ENCODE measurements at regions not wholly inside any gene's neighbourhood (a gene's known extent, or its start where the extent isn't known, plus 50 kb on each side); places are given as distances from the start of the nearest gene placed in this dataset.

DNA sequence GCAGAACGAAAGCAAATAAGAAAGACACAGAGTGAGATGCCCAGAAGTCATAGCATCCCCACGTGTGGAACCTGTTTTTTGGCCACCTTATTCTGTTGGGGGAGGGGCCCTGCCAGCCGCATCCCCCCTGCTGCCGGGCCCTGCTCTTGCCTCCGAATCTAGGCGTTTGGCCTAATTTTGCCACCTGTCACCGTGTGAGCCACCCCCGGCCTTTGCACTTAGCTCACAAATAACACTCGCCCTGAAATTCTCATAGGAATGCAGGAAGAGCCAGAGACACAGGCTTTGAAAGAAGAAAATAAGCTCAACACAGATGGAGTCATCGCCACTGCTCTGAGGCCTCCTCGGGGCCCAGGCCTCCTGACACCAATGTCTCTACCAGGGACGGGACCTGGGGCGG is 522.6 kb upstream of the SALL3 start:
- ChIA-PET POLR2A (no interaction called here), CTCF (no interaction called here)
- ATAC-seq, result no peak
- Mint-ChIP-seq H3K27ac (no peak overlapping the region), H3K9me3 (ENCODE audit: low read depth) (peaks cover 2% of the 10 kb centered on the region), H3K4me1 (no peaks in the 10 kb centered on the region), H3K4me3 (no peak overlapping the region), H3K27me3 (no peaks in the 10 kb centered on the region), H3K36me3 (ENCODE audit: low read depth) (no peaks in the 10 kb centered on the region)
- DNase-seq, result no peak
- intact Hi-C loops (cut with DNase I, micrococcal nuclease), result no loop called here

DNA sequence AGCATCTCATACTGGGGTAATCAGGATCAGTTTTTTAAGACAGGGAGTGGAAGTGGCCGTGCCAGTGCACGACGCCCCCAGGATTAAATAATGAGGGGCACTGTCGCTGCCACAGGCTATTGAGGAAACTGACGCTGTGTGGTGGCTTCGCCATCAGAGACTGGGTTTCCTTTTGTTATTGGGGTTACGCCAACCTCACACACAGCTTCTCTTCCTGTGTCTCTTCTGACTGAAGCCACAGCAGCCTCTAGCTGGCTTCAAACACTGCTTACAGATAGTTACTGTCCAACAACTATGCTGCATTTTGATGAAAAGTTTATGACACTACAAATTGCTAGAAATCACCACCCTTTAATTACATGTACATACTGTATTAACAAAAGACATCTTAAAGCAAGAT is 521.9 kb upstream of the SALL3 start:
- H3K9me3 Mint-ChIP-seq (ENCODE audit: low read depth), result peaks cover 2% of the 10 kb centered on the region
- no peaks in the 10 kb centered on the region for H3K27me3 Mint-ChIP-seq
- H3K27ac Mint-ChIP-seq, result no peak overlapping the region
- ATAC-seq (no peak), DNase-seq (no peak)
- no peak overlapping the region for H3K4me3 Mint-ChIP-seq
- POLR2A ChIA-PET, result no interaction called here
- intact Hi-C loops (cut with DNase I, micrococcal nuclease), result no loop called here
- CTCF ChIA-PET, result no interaction called here
- no peaks in the 10 kb centered on the region for H3K36me3 Mint-ChIP-seq (ENCODE audit: low read depth)
- H3K4me1 Mint-ChIP-seq, result no peaks in the 10 kb centered on the region

DNA sequence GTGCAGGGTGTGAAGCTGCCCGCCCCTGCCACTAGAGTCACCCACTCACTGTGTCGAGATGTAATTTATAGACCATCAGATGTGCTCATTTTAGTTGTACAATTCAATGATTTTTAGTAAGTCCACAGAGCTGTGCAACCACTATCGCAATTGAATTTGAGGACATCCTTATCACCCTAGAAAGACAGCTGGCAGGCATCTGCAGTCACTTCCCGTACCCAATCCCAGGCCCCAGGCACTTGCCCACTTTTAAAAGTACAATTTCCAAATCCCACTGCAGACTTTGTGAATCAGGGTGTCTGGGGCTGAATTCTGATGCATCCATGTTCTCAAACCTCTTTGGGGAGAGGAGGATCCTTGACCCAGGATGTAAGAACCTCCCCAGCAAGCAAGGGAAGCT is 521.3 kb upstream of the SALL3 start:
- ATAC-seq (no peak), DNase-seq (no peak)
- ChIA-PET CTCF (no interaction called here), POLR2A (no interaction called here)
- Mint-ChIP-seq H3K4me1 (no peaks in the 10 kb centered on the region), H3K9me3 (ENCODE audit: low read depth) (peaks cover 2% of the 10 kb centered on the region), H3K27ac (no peak overlapping the region), H3K36me3 (ENCODE audit: low read depth) (no peaks in the 10 kb centered on the region), H3K27me3 (no peaks in the 10 kb centered on the region), H3K4me3 (no peak overlapping the region)
- intact Hi-C loops (cut with DNase I, micrococcal nuclease), result no loop called here

DNA sequence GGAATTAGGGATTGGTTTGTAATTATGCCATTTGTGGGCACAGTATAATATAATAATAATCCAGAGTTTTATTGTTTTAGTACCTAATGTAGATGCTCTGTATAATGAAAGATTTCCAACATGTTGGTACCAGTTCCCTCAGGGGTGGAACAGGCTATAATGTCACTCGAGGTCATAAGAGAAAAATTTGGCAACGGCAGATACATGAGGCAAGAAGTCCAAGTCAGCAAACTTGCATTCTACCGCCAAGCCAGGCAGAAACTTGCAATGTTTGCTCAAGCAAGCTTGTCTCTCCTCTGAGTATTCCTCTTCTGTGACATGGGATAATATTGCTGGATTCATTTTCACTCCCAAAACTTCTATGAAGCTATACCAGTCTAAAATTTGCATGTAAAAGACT is 520.0 kb upstream of the SALL3 start:
- DNase-seq, result no peak
- Mint-ChIP-seq H3K27me3 (no peaks in the 10 kb centered on the region), H3K36me3 (ENCODE audit: low read depth) (no peaks in the 10 kb centered on the region), H3K9me3 (ENCODE audit: low read depth) (peaks cover 12% of the 10 kb centered on the region), H3K27ac (no peak overlapping the region), H3K4me1 (no peaks in the 10 kb centered on the region), H3K4me3 (no peak overlapping the region)
- no peak for ATAC-seq
- POLR2A ChIA-PET, result no interaction called here
- CTCF ChIA-PET, result no interaction called here
- intact Hi-C loops (cut with DNase I, micrococcal nuclease), result no loop called here

DNA sequence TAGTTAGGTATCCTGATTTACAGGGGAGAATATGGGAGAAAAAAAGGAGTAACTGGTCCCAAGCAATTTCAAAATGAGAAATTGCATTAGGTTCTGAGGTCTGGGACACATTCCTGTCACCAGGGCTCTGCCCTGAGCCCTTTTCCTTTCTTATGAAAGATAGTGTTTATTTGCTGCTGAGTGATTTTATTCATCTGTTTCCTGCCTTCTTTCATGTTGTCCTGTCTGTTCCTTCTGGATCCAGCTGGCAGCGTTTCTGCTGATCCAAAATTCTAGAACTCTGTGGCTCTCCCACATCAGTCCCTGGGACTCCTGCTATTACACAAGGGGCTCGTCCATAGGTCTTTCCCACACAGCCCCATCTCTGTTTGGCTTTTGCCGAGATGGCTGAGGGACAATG is 519.1 kb upstream of the SALL3 start:
- H3K27me3 Mint-ChIP-seq, result no peaks in the 10 kb centered on the region
- H3K4me1 Mint-ChIP-seq, result no peaks in the 10 kb centered on the region
- POLR2A ChIA-PET, result no interaction called here
- H3K9me3 Mint-ChIP-seq (ENCODE audit: low read depth), result peaks cover 17% of the 10 kb centered on the region
- H3K36me3 Mint-ChIP-seq (ENCODE audit: low read depth), result no peaks in the 10 kb centered on the region
- H3K4me3 Mint-ChIP-seq, result no peak overlapping the region
- intact Hi-C loops (cut with DNase I, micrococcal nuclease), result no loop called here
- ATAC-seq (no peak), DNase-seq (no peak)
- no peak overlapping the region for H3K27ac Mint-ChIP-seq
- CTCF ChIA-PET, result no interaction called here

DNA sequence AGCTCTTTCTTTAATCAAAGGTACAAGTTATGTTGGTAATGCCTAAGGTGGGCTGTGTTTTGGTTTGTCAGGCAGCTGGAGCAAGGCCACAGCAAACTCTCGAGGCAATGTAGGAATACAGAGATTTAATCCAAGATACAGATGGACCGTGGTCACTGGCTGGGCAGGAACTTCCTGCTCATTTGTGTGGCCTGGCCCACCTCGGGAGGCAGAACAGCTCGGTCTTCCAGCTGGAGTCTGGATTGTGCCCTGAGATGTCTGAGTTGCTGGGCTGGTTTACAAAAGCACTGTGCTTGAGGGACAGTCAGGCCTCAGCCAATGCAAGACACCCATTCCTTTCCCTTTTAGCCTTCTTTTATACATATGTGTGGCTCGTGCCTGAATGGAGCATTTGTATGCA is 506.1 kb upstream of the SALL3 start:
- H3K4me1 Mint-ChIP-seq, result no peaks in the 10 kb centered on the region
- H3K9me3 Mint-ChIP-seq (ENCODE audit: low read depth), result peaks cover 3% of the 10 kb centered on the region
- CTCF ChIA-PET, result no interaction called here

DNA sequence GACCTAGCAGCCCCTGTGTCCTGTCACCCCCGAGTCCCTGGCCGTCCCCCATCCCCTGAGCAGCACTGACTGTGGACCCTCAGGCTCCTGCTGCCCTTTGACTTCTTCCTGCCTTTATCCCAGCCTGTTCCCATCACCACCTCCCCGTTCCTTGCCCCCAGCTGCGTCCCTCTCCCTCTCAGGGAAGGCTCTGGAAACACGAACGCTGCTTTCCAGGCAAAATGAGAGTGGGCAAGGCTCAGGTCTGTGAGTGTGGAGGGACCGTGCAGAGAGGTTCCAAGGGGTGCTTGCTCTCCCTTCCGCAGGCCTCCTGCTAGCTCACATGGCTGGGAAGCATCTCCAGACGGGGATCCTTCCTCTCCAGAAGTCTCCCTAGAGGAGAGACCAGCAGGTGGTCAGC is 501.8 kb upstream of the SALL3 start:
- DNase-seq, result no peak
- no peaks in the 10 kb centered on the region for H3K36me3 Mint-ChIP-seq (ENCODE audit: low read depth)
- ATAC-seq, result no peak
- intact Hi-C loops (cut with DNase I, micrococcal nuclease), result no loop called here
- CTCF ChIA-PET, result no interaction called here
- no peak overlapping the region for H3K27ac Mint-ChIP-seq
- POLR2A ChIA-PET, result no interaction called here
- H3K4me1 Mint-ChIP-seq, result no peaks in the 10 kb centered on the region
- H3K9me3 Mint-ChIP-seq (ENCODE audit: low read depth), result no peaks in the 10 kb centered on the region
- peaks cover 2% of the 10 kb centered on the region for H3K27me3 Mint-ChIP-seq
- H3K4me3 Mint-ChIP-seq, result no peak overlapping the region

More for the DNA sequence above, 506.1 kb upstream of the SALL3 start:
- DNase-seq, result no peak
- POLR2A ChIA-PET, result no interaction called here
- Mint-ChIP-seq H3K27ac (no peak overlapping the region), H3K27me3 (peaks cover 5% of the 10 kb centered on the region), H3K4me3 (no peak overlapping the region), H3K36me3 (ENCODE audit: low read depth) (no peaks in the 10 kb centered on the region)
- intact Hi-C loops (cut with DNase I, micrococcal nuclease), result no loop called here
- no peak for ATAC-seq

DNA sequence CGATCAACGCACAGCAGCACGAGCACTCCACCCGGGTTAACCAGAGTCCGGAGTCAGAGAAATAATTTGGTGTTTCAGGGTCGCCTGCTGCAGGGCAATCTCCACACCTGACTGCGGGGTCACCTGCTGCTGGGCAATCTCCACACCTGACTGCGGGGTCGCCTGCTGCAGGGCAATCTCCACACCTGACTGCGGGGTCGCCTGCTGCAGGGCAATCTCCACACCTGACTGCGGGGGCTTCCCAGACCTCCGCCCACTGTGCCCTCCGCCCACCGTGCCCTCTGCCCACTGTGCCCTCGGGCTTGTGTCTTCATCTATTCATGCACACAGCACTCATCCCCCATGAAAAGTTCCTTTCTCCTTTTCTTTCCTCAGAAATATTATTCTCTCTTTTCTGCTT is 500.2 kb upstream of the SALL3 start:
- H3K4me3 Mint-ChIP-seq, result no peak overlapping the region
- ChIA-PET CTCF (no interaction called here), POLR2A (no interaction called here)
- H3K9me3 Mint-ChIP-seq (ENCODE audit: low read depth), result no peaks in the 10 kb centered on the region
- H3K27ac Mint-ChIP-seq, result no peak overlapping the region
- DNase-seq (no peak), ATAC-seq (no peak)
- H3K36me3 Mint-ChIP-seq (ENCODE audit: low read depth), result no peaks in the 10 kb centered on the region
- intact Hi-C loops (cut with DNase I, micrococcal nuclease), result no loop called here
- H3K27me3 Mint-ChIP-seq, result peaks cover 2% of the 10 kb centered on the region
- no peaks in the 10 kb centered on the region for H3K4me1 Mint-ChIP-seq

DNA sequence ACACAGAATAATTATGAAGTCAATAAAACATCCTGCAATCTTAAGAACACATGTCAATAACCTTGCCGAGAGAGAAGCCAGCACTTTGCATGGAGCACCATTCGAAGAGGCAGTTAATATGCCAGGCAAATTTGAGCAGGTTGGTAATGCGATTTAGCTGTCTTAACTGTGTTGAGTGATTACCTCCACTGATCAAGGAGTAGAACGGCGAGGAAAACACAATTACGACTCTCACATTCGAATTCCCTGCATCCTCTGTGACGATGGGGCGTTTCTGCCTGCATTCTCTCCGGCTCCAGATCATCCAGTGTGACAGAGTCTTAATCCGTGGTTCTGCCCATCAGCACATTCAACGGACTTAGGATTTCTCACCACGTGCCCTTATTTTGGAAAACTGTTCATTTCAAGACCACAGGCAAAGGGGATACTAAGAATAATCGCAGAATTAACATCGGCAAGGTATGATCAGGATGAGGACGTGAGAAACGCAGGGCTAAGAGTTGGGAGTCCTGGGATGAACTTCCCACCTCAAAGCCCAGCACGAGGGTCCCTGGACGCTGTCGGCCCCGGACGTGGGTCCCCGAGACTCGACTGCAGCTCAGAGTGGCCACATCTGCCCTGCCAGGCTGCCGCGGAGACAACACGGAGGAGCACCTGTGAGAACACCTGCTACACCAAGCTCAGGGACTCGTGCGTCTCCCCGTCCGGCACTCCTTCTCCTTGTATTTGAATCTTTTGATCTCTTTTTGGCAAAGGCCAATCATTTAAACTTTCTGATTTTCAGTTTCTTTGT is 499.2 kb upstream of the SALL3 start:
- peaks cover 2% of the 10 kb centered on the region for H3K27me3 Mint-ChIP-seq
- intact Hi-C loops (cut with DNase I, micrococcal nuclease), result no loop called here
- ChIA-PET POLR2A (no interaction called here), CTCF (no interaction called here)
- no peak for ATAC-seq
- no peaks in the 10 kb centered on the region for H3K9me3 Mint-ChIP-seq (ENCODE audit: low read depth)
- H3K27ac Mint-ChIP-seq, result no peak overlapping the region
- no peaks in the 10 kb centered on the region for H3K4me1 Mint-ChIP-seq
- no peak overlapping the region for H3K4me3 Mint-ChIP-seq
- no peaks in the 10 kb centered on the region for H3K36me3 Mint-ChIP-seq (ENCODE audit: low read depth)
- DNase-seq, result no peak

DNA sequence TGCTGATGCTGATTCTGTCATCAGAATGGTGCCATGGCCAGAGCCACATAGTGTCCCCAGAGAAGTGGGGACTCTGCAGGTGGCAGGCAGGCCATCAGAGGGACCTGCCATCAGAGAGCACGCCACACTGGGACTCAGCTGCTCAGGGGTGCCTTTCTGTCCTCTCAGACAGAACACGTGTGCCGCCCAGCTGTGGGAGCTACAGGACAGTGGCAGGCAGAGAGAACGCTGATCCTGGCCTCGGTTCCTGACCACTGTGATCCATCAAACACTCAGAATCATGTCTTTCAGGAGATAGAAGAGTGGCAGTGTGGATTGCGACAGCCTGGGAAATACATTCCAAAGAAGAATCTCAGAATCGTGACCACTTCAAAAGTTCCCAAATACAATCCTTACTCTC is 497.2 kb upstream of the SALL3 start:
- DNase-seq (no peak), ATAC-seq (no peak)
- Mint-ChIP-seq H3K4me3 (no peak overlapping the region), H3K36me3 (ENCODE audit: low read depth) (no peaks in the 10 kb centered on the region), H3K4me1 (no peaks in the 10 kb centered on the region), H3K27ac (no peak overlapping the region), H3K9me3 (ENCODE audit: low read depth) (no peaks in the 10 kb centered on the region), H3K27me3 (peaks cover 2% of the 10 kb centered on the region)
- ChIA-PET CTCF (no interaction called here), POLR2A (no interaction called here)
- intact Hi-C loops (cut with DNase I, micrococcal nuclease), result no loop called here

DNA sequence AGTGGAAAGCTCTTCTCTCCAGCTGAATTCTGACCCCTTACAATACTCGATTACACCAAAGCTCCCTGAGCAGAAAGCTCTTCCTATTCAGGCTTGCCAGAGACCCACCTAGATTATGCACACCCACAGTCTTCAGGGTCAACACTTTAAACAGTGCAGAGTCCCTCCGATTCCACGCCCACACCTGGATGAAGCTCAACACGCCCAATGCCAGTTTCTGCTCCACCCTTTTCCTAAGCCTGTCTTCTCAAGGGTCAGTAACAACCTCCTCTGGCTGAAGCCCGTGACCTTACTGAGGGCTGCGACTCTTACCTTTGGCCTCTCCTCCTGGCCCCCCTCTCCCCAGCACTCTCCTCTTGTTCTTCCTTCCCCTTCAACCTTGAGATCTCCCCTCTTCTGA is 492.0 kb upstream of the SALL3 start:
- intact Hi-C loops (cut with DNase I, micrococcal nuclease), result no loop called here
- ChIA-PET POLR2A (no interaction called here), CTCF (no interaction called here)
- H3K4me1 Mint-ChIP-seq, result no peaks in the 10 kb centered on the region
- H3K36me3 Mint-ChIP-seq (ENCODE audit: low read depth), result no peaks in the 10 kb centered on the region
- H3K9me3 Mint-ChIP-seq (ENCODE audit: low read depth), result peaks cover 2% of the 10 kb centered on the region
- ATAC-seq (no peak), DNase-seq (no peak)
- no peak overlapping the region for H3K4me3 Mint-ChIP-seq
- H3K27ac Mint-ChIP-seq, result no peak overlapping the region
- peaks cover 1% of the 10 kb centered on the region for H3K27me3 Mint-ChIP-seq

DNA sequence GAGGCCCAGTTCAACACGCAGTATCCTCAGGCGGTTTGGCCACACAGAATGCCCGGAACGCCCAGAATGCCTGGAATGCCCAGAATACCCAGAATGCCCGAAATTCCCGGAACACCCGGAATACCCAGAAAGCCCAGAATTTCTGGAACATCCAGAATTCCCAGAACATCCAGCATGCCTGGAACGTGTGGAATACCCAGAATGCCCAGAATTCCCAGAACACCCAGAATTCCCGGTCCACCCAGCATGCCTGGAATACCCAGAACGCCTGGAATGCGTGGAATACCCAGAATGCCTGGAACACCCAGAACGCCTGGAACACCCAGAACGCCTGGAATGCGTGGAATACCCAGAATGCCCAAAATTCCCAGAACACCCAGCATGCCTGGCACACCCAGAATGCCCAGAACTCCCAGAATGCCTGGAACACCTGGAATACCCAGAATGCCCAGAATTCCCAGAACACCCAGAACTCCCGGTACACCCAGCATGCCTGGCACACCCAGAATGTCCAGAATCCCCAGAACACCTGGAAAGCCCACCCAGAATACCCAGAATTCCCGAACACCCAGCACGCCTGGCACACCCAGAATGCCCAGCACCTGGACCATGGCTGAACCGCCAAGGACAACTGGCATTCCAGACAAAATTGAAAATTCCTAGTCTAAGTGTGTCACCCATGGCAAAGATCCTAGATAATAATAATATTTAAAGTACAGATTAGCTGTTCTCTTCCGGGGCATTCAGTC is 487.4 kb upstream of the SALL3 start:
- ATAC-seq, result no peak
- Mint-ChIP-seq H3K36me3 (ENCODE audit: low read depth) (no peaks in the 10 kb centered on the region), H3K27me3 (peaks cover 1% of the 10 kb centered on the region), H3K27ac (no peak overlapping the region), H3K9me3 (ENCODE audit: low read depth) (peaks cover 4% of the 10 kb centered on the region), H3K4me1 (no peaks in the 10 kb centered on the region), H3K4me3 (no peak overlapping the region)
- intact Hi-C loops (cut with DNase I, micrococcal nuclease), result no loop called here
- ChIA-PET CTCF (no interaction called here), POLR2A (no interaction called here)
- no peak for DNase-seq
